Right cardiac atrium (tissue), 5 donors: ENCODE measurements at regions not wholly inside any gene's neighbourhood (a gene's known extent, or its start where the extent isn't known, plus 50 kb on each side); places are given as distances from the start of the nearest gene placed in this dataset.

Experiments
- ATAC-seq, 2 donors: fragments of 200-7000 bp; cut with Tn5 transposase; one replicate each; pipeline versions ENCODE4 v1.8.0 to v1.9.1; 2020; ENCODE audit warnings: moderate library complexity in 2 of 2, mild to moderate bottlenecking in 1 of 2
- DNase-seq, 3 donors: peaks; one replicate each; pipeline ENCODE4 v3.0.0-alpha.2; 2020
- H3K27ac ChIP-seq: one replicate; pipeline ENCODE4 v1.5.1; 2013; ENCODE audit warnings: mild to moderate bottlenecking, low read length, control low read depth, moderate library complexity
- H3K27me3 ChIP-seq: one replicate; pipeline ENCODE4 v1.6.1; 2013; ENCODE audit not compliant: control insufficient read depth, insufficient read depth
- H3K4me1 ChIP-seq: one replicate; pipeline ENCODE4 v1.6.1; 2013; ENCODE audit warnings: low read length; ENCODE audit not compliant: control insufficient read depth, insufficient read depth
- H3K4me3 ChIP-seq: one replicate; pipeline ENCODE4 v1.5.1; 2013; ENCODE audit warnings: low read length, control low read depth
- H3K9me3 ChIP-seq: one replicate; pipeline ENCODE4 v1.6.1; 2013; ENCODE audit warnings: low read length; ENCODE audit not compliant: control insufficient read depth
- WGBS: extraction: QIAGEN DNeasy Blood & Tissue Kit; methylation state at CpG from one replicate; pipeline ENCODE4 v1.1.7; 2013; 5-methylcytosine and 5-hydroxymethylcytosine counted together
- intact Hi-C, 4 donors: fragments of 100-400 bp; cut with DNase I; formaldehyde crosslinking; loops; one replicate each; pipeline versions ENCODE4 v1.11.0 to v1.14.0; 2022 to 2023
- donor health status: healthy with polysubstance abuse.
- donor health status: DM: no; HTN: yes; CAD: no.
- donor health status: DM: no; HTN: no; CAD: no.
- donor health status: DM: no; HTN: yes; CAD: no; lungs with severe emphysema.
- donor health status: DM: yes; HTN: yes; CAD: no.

DNA sequence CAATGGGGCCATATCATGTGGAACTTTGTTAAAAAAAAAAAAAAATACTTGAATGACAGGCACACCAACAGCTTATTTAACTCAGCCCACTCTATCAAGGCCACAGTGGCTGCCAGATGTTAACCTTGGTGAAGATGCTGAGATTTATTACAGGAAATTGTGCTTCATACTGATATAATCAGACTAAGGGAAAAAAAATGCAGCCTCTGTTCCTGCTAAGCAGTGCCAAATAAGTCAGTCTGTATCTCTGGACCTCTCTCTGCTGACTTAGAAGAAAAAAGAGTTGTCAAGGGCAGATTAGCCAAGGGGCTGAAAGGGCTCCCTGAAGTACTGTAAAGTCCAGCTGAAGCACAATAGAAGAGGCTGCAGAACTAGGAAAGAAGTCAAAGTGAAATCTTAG lies 677.7 kb upstream of the HTR2C start:
- Histone ChIP-seq H3K27ac (no peak overlapping the region), H3K4me1 (no peaks in the 10 kb centered on the region), H3K9me3 (no peaks in the 10 kb centered on the region), H3K27me3 (no peaks in the 10 kb centered on the region), H3K4me3 (no peak overlapping the region)
- DNase-seq (no peak), ATAC-seq (peak; percentile 29 to 56)
- intact Hi-C loops: no loop called here

DNA sequence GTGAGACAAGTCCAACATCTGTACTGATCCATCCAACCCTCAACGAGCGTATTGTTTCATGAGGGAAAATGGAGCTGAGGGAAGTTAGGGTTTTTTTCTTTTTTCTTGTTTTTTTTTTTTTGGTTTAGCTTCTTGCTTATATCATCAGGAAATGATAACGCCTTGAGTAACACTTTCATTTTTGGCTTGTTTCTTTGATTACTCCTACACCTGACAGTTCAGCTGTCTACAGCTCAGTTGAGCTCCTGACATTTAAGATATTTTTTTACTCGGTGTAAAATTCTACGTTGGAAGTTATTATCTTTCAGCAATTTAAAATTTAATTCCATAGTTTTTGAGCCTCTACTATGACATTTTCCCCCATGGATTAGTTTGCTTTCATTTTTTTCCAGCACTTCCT lies 691.0 kb upstream of the HTR2C start:
- H3K27me3 ChIP-seq: no peaks in the 10 kb centered on the region
- no peak for DNase-seq
- intact Hi-C loops: no loop called here
- WGBS: 46% methylated on average over 5 of the region's 5 CpGs
- no peaks in the 10 kb centered on the region for H3K4me1 ChIP-seq
- no peak overlapping the region for H3K4me3 ChIP-seq
- no peak overlapping the region for H3K27ac ChIP-seq
- ATAC-seq: no peak
- H3K9me3 ChIP-seq: no peaks in the 10 kb centered on the region

DNA sequence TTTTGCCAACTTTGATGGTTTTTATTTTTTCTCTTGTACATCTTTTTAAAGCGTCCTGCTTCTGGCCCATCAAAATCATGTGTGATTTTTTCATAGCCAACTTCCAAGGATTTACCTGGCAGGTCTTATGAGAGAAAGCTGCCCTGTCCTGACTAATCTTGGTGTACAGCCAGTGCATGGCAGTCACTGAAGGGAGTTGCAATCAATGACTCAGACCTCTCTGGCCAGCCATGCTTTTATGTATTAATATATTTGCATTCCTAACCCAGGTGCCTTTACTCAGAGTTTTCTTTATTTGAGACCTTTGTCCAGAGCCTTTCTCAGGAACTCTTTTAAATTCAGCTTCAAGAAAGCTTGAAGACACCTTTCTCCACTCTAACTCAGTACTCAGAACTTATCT lies 691.5 kb upstream of the HTR2C start:
- no peak overlapping the region for H3K27ac ChIP-seq
- intact Hi-C loops: no loop called here
- 85% methylated on average over 1 of the region's 1 CpG for WGBS
- H3K27me3 ChIP-seq: no peaks in the 10 kb centered on the region
- no peak for DNase-seq
- no peak for ATAC-seq
- H3K4me3 ChIP-seq: no peak overlapping the region
- no peaks in the 10 kb centered on the region for H3K4me1 ChIP-seq
- no peaks in the 10 kb centered on the region for H3K9me3 ChIP-seq

DNA sequence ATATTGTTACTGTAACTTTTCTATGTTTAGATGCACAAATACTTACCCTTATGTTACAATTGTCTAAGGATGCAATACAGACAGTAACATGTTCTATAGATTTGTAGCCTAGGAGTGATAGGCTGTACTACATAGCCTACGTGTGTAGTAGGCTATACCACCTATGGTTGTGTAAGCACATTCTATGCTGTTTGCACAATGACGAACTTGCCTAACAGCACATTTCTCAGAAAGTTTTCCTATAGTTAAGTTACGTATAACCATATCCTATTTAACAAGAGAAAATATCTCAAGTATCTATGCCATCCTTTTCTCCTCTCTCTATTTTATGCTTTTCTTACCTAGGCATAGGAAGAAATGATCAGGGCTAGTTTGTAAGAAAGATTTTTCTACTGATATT lies 710.8 kb upstream of the HTR2C start:
- ATAC-seq (no peak), DNase-seq (no peak)
- Histone ChIP-seq H3K9me3 (no peaks in the 10 kb centered on the region), H3K27ac (no peak overlapping the region), H3K4me3 (no peak overlapping the region), H3K27me3 (no peaks in the 10 kb centered on the region), H3K4me1 (no peaks in the 10 kb centered on the region)
- intact Hi-C loops: no loop called here
- WGBS: 95% methylated on average over 3 of the region's 3 CpGs

DNA sequence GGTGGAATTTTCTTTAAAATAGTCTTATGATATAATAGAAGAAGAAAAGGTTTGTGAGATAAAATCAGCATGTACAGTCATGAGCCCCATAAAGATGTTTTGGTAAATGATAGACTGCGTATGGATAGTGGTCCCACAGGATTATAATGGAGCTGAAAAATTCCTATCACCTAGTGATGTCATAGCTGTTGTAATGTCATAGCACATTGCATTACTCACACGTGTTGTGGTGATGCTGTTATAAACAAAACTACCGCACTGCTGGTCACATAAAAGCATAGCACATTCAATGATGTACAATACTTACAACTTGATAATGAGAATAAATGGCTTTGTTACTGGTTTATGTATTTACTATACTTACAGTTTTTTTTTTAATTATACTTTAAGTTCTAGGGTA lies 715.2 kb upstream of the HTR2C start:
- Histone ChIP-seq H3K4me1 (no peaks in the 10 kb centered on the region), H3K27ac (no peak overlapping the region), H3K27me3 (no peaks in the 10 kb centered on the region), H3K4me3 (no peak overlapping the region), H3K9me3 (no peaks in the 10 kb centered on the region)
- intact Hi-C loops: no loop called here
- DNase-seq (no peak), ATAC-seq (no peak)
- WGBS: 47% methylated on average over 3 of the region's 3 CpGs

DNA sequence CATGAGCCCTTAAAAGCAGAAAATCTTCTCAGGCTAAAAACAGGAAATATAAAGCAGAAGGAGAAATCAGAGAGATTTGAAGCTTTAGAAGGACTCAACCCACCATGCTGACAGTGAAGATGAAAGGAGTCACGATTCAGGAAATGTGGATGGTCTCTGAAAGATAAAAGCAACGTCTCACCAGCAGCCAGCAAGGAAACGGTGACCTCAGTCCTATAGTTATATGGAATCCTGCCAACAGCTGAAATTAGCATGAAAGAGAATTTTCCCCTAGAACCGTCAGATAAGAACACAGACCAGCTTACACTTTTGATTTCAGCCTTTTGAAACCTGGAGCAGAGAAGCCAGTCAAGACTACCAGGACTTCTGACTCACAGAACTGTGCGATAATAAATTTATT lies 715.7 kb upstream of the HTR2C start:
- H3K9me3 ChIP-seq: no peaks in the 10 kb centered on the region
- no peaks in the 10 kb centered on the region for H3K4me1 ChIP-seq
- H3K4me3 ChIP-seq: no peak overlapping the region
- ATAC-seq: no peak
- H3K27me3 ChIP-seq: no peaks in the 10 kb centered on the region
- DNase-seq: no peak
- 12% methylated on average over 5 of the region's 5 CpGs for whole genome bisulfite sequencing
- H3K27ac ChIP-seq: no peak overlapping the region
- intact Hi-C loops: no loop called here

DNA sequence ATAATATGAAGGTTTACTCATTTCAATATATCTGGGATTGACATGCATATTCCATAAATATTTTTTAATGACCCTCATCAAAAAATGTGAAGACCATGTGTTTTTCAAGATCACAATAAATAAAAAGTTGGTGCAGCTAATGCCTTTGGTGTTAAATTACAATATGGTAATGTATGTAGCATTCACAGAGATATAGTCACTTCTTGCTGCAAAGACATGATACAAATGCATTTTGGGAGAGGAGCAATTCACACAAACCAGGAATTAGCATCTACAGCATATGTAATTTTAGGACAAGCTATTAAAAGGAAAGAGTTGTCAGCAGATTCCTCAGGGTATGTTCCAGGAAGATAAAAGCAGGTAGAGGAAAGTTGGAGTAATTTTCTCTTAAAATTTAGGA lies 734.5 kb upstream of the HTR2C start:
- no peak overlapping the region for H3K4me3 ChIP-seq
- H3K9me3 ChIP-seq: no peaks in the 10 kb centered on the region
- H3K27me3 ChIP-seq: no peaks in the 10 kb centered on the region
- no peaks in the 10 kb centered on the region for H3K4me1 ChIP-seq
- H3K27ac ChIP-seq: no peak overlapping the region
- ATAC-seq (no peak), DNase-seq (no peak)
- intact Hi-C loops: no loop called here

DNA sequence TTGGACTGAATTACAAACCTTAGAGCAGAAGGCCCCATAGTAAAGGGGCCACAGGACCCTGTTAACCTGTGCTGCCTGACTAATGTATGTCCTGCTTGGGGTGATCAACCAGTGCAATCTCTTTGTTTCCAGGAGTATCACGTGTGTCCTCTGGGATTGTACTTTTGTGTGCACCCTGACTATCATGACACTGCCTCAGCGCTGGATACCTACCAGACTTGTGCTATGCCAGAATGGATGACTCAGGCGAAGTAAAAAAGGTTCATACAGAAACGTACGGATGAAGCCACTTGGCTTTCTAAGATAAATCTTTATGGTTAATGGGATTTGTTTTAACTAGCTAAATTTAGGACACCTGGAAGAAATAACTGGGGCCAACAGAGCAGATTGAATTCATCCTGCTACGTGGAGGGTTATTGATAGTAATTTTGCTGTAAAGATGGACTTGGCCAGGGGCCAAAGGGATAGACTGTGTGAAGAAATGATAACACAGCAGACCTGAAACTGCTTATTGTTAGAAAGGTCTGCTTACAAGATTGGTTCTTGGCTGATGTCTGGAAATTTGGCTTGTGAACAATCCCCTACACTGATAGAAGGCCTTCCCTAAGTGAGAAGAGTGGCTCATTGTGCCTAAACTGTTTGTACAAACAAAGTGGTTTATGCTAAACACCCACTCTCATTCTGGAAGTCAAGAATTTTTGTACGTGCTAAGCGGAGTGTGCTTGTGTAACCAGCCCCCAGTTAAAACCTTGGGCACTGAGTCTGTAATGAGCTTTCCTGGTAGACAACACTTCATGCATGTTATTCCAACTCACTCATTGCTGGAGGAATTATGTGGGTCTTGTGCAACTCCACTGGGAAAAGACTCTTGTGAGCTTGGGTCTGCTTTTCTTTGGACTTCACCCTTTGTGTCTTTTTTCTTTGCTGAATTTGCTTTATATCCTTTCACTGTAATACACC lies 750.5 kb upstream of the HTR2C start:
- Histone ChIP-seq H3K9me3 (no peaks in the 10 kb centered on the region), H3K4me1 (no peaks in the 10 kb centered on the region), H3K27me3 (no peaks in the 10 kb centered on the region), H3K4me3 (no peak overlapping the region), H3K27ac (no peak overlapping the region)
- WGBS: 65% methylated on average over 8 of the region's 8 CpGs
- intact Hi-C loops: no loop called here
- ATAC-seq: no peak
- no peak for DNase-seq

DNA sequence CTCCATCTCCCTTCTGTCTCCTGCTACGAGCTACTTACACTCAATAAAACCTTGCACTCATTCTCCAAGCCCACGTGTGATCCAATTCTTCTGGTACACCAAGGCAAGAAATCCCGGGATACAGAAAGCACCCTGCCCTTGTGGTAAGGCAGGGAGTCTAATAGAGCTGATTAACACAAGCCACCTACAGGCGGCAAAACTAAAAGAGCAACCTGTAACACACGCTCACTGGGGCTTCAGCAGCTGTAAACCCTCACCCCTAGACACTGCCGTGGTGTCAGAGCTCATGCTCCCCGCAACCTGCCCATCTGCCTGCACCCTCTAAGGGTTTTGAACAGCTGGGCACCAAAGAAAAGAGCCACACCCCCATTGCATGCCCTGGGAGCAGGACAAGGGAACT lies 755.4 kb upstream of the HTR2C start:
- no peak overlapping the region for H3K27ac ChIP-seq
- intact Hi-C loops: no loop called here
- no peak for DNase-seq
- H3K9me3 ChIP-seq: no peaks in the 10 kb centered on the region
- H3K27me3 ChIP-seq: no peaks in the 10 kb centered on the region
- WGBS: 64% methylated on average over 7 of the region's 7 CpGs
- ATAC-seq: no peak
- no peak overlapping the region for H3K4me3 ChIP-seq
- H3K4me1 ChIP-seq: no peaks in the 10 kb centered on the region

DNA sequence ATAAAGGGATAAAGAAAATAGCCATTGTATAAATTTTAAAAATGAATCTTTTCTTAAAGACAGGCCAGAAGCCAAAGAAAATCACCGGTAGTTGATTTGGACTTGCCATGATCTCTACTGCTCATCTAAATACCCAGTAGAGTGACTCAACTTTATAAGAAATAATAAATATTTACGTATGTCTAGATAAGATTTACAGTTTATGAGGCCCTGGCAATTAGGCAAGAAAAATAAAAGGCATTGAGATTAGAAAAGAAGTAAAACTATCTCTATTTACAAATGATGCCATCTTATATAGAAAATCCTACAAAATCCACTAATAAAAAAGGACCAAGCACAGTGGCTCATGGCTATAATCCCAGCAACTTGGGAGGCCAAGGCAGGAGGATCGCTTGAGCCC lies 765.5 kb upstream of the HTR2C start:
- Histone ChIP-seq H3K27ac (no peak overlapping the region), H3K27me3 (no peaks in the 10 kb centered on the region), H3K4me3 (no peak overlapping the region), H3K9me3 (no peaks in the 10 kb centered on the region), H3K4me1 (no peaks in the 10 kb centered on the region)
- no peak for ATAC-seq
- intact Hi-C loops: no loop called here
- DNase-seq: no peak
- 65% methylated on average over 3 of the region's 3 CpGs for WGBS

DNA sequence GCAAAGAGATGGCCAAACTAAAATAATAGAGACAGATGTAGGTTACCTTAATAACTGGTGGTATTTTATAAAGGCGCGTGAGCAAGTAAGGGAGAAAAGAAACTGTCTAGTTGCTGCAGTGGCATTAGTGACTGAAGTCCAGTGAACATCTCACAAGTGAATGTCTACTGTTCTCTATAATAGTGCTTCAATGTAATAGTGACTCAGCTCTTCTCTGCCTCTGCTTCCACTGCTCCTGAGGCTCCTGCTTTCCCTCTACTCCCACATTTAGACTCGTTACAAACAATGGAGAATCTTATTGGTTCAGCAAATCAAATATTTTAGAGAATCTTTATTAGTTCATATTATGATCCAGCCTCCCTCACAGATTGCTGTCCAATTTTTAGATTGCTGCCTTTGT lies 779.1 kb upstream of the HTR2C start:
- WGBS: 73% methylated on average over 3 of the region's 3 CpGs
- no peaks in the 10 kb centered on the region for H3K4me1 ChIP-seq
- H3K27ac ChIP-seq: no peak overlapping the region
- no peaks in the 10 kb centered on the region for H3K9me3 ChIP-seq
- no peak for DNase-seq
- intact Hi-C loops: no loop called here
- H3K4me3 ChIP-seq: no peak overlapping the region
- H3K27me3 ChIP-seq: no peaks in the 10 kb centered on the region
- ATAC-seq: no peak

DNA sequence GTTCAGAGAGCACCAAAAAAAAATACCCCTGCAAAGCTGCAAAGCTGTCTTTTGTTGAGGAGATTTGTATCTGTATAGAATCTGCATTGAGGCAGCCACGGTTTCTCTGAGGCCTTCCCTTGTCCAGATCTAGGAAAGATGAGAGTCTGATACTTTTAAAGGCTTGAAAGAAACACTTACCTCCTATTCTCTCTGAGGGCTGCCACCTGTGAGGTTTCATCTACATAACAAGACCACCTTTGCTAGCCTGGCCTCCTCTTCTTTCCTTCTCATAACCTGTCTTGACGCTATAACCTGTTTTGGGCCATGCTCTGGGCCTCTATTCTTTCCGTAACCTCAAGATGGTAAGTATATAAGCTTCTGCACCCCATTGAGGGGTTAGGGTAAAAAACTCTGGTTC lies 779.6 kb upstream of the HTR2C start:
- intact Hi-C loops: no loop called here
- Histone ChIP-seq H3K27ac (no peak overlapping the region), H3K4me3 (no peak overlapping the region), H3K4me1 (no peaks in the 10 kb centered on the region), H3K9me3 (no peaks in the 10 kb centered on the region), H3K27me3 (no peaks in the 10 kb centered on the region)
- DNase-seq (no peak), ATAC-seq (no peak)
- 69% methylated on average over 3 of the region's 3 CpGs for WGBS
